HG02973 (cell line): ENCODE measurements at regions not wholly inside any gene's neighbourhood (a gene's known extent, or its start where the extent isn't known, plus 50 kb on each side); places are given as distances from the start of the nearest gene placed in this dataset.
"Not testable (repeated sequence)": the region's sequence is repeated elsewhere in the genome, so short reads cannot be mapped to it uniquely, and the experiment has no call there.

Experiments used
- ATAC-seq: cut with Tn5 transposase; IDR thresholded peaks from one replicate; pipeline ENCODE4 v1.9.1; 2021; ENCODE audit warnings: moderate library complexity; ENCODE audit not compliant: unreplicated experiment

- ATAC-seq, result no peak
Measured at GRCh38 chr22:23501261-23501619, 78.8 kb downstream of the IGLL1 start.

- ATAC-seq, result no peak
Measured at GRCh38 chr22:23500508-23501260, 79.4 kb downstream of the IGLL1 start.

GRCh38 chr22:23499845-23500500, 80.1 kb downstream of the IGLL1 start:
- ATAC-seq, result no peak

- no peak for ATAC-seq
Measured at GRCh38 chr22:23498811-23499798, 81.0 kb downstream of the IGLL1 start.

GRCh38 chr22:23497889-23498288, 82.2 kb downstream of the IGLL1 start:
- not testable (repeated sequence) for ATAC-seq

- no peak for ATAC-seq
Measured at GRCh38 chr22:23497016-23497885, 82.8 kb downstream of the IGLL1 start.

GRCh38 chr22:23496445-23496833, 83.7 kb downstream of the IGLL1 start:
- ATAC-seq, result no peak

GRCh38 chr22:23495614-23496444, 84.3 kb downstream of the IGLL1 start:
- ATAC-seq, result no peak

- ATAC-seq, result no peak
Measured at GRCh38 chr22:23494930-23495266, 85.2 kb downstream of the IGLL1 start.

GRCh38 chr22:23485490-23485889, 94.6 kb downstream of the IGLL1 start:
- ATAC-seq, result no peak

- ATAC-seq, result no peak
Measured at GRCh38 chr22:23484651-23485050, 95.4 kb downstream of the IGLL1 start.

- no peak for ATAC-seq
Measured at GRCh38 chr22:23481369-23481768, 98.7 kb downstream of the IGLL1 start.

- ATAC-seq, result no peak
Measured at GRCh38 chr22:23478175-23478574, 101.9 kb downstream of the IGLL1 start.

- not testable (repeated sequence) for ATAC-seq
Measured at GRCh38 chr22:23474531-23474930, 105.6 kb downstream of the IGLL1 start.

GRCh38 chr22:23473901-23474300, 106.2 kb downstream of the IGLL1 start:
- no peak for ATAC-seq

GRCh38 chr22:23472376-23472775, 107.7 kb downstream of the IGLL1 start:
- not testable (repeated sequence) for ATAC-seq

- ATAC-seq, result no peak
Measured at GRCh38 chr22:23471698-23472097, 108.4 kb downstream of the IGLL1 start.

GRCh38 chr22:23470811-23471389, 109.2 kb downstream of the IGLL1 start:
- no peak for ATAC-seq

GRCh38 chr22:23467721-23468294, 112.3 kb downstream of the IGLL1 start:
- ATAC-seq, result no peak
